Activated T-cell treated with anti-CD3 and anti-CD28 coated beads for 1 hour (primary cell): ENCODE measurements at regions not wholly inside any gene's neighbourhood (a gene's known extent, or its start where the extent isn't known, plus 50 kb on each side); places are given as distances from the start of the nearest gene placed in this dataset.
"Not testable (repeated sequence)": the region's sequence is repeated elsewhere in the genome, so short reads cannot be mapped to it uniquely, and the experiment has no call there.

Experiments
- DNase-seq: peaks from one replicate; pipeline ENCODE4 v3.0.0-alpha.2; 2020; ENCODE audit warnings: low read depth

GRCh38 chr4:24208691-24209090 lies 318.8 kb upstream of the PPARGC1A start:
- no peak for DNase-seq

DNA sequence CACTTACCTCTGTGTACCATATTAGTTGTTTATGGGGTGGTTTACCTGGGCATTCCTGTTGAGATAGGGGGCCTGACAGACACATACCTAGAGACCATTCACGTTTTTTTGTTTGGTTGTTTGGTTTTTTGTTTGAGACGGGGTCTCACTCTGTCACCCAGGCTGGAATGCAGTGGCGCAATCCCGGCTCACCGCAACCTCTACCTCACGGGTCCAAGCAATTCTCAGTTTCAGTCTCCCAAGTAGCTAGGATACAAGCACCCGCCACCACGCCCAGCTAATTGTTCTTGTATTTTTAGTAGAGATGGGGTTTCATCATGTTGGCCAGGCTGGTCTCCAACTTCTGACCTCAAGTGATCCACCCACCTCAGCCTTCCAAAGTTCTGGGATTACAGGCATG lies 314.9 kb upstream of the PPARGC1A start:
- DNase-seq = not testable (repeated sequence)

DNA sequence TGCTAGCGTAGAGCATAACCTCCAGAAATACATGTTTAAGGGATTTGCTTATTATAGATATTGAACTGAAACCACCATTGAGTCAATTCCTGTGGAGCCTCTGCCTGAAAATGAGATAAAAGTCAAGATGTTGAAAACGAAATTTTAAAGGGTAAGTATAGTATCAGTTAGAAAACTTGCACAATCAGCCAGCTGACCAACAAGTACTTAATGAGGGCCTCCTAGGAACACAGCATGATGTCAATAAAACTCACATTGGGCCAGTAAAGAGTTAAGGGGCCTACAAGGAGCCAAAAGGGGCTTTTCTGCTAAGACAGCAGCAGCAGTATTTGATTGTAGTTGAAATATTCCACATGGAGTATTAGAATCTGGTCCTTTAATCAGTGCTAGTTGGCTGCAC lies 314.1 kb upstream of the PPARGC1A start:
- DNase-seq = no peak

DNA sequence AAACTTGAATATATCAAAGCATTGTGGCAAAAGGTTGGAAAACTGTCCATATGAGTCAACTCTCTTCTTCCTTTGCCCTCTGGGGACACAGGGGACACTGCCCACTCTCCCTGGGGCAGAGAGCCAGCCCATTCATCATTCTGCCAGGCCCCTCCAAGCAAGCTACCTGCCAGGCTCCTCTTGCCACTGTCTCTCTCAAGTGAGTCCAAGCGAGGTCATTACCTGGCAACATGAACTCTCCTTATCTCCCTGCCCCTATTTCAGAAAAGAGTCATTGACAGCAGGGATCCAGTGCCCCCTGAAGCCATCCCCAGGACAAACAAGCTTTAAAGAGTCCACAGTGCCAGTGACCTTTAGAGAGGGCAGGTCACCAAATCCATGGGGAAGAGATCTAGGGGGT lies 312.7 kb upstream of the PPARGC1A start:
- DNase-seq = no peak

DNA sequence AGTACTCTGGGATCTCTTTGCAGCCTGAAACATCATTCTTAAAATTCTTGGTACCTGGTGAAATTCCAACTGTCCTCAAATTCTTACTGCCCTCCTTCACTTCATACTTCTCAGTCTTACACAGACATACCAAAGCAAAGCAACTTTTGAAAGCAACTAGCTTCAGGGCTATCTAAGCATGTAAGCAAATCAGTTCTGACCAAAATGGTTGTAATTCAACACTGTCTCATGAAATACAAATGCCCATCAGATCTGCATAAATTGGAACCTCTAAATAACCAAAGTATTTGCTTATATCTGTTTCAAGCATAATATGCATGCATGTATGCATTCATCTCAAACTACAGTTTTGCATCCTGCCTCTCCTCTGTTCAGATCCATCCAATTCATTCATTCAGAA lies 308.1 kb upstream of the PPARGC1A start:
- no peak for DNase-seq

DNA sequence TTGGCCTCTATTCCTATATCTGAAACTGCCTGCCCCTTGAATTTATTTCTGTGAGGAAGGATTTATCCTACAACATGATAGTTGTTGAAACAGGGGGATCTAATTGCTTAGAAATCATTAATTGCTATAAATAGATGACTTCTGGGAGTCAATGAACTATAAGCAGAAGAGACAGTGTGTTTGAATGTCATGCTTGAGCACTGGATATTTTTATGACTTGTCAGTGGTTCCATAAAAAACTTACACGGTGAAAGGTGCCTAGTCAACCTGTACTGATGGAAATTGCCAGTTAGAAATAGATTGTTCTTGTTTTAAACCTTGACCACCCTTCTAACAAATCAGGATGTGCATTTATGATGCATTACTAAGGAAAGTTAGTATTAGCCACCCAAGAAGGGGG lies 306.9 kb upstream of the PPARGC1A start:
- DNase-seq = no peak

GRCh38 chr4:24195991-24196736 lies 306.3 kb upstream of the PPARGC1A start:
- no peak for DNase-seq

DNA sequence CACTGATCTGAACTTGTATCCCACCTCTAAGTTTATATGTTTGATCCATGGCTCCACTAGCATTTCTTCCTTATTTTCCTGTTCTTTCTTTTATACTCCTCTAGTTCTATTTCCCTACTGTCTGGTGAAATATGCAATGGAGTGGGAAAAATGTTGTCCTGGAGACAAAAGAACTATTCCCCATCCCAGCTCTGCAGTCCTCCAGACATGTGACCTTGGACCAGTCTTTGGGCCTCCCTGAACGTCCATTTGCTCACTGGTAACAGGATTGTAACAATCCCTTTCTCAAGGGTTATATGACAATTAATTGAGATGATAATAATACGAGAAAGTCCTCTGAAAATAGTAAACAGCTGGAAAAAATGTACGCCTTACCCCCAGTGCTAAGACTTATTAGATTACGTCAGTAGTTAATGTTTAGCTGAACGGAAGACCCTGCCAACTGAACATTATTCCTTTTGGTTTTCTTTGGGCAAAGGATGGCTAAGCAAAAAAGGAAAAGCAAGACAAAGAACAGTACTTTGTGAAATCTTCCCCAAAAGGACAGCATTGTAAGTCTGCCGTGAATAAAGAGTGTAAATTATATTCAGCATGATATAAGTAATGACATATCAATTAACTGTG lies 302.3 kb upstream of the PPARGC1A start:
- DNase-seq = no peak

GRCh38 chr4:24190761-24191695 lies 301.2 kb upstream of the PPARGC1A start:
- DNase-seq = no peak

- no peak for DNase-seq
Measured at GRCh38 chr4:24188459-24188858, 298.6 kb upstream of the PPARGC1A start.

DNA sequence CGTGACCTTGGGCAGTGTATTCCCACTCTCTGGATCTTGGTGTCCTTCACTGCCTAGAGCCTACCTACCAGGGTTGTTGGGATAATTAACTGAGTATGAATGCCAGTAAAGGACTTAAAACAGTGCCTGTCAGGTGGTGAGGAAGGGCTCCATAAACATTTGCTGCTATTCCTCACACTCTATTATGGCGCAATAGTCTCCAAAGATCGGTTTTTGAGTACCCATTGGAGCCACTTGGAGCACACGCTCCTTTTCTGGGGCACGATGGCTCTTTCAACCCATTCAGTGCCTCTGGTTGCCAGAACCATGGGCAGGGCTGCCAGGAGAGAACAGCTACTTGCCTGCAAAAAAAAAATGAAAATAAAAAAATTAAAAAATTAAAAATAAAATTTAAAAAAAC lies 296.6 kb upstream of the PPARGC1A start:
- no peak for DNase-seq

- no peak for DNase-seq
Measured at GRCh38 chr4:24181005-24181404, 291.2 kb upstream of the PPARGC1A start.

GRCh38 chr4:24180586-24180985 lies 290.7 kb upstream of the PPARGC1A start:
- no peak for DNase-seq

GRCh38 chr4:24179201-24179840 lies 289.5 kb upstream of the PPARGC1A start:
- no peak for DNase-seq

GRCh38 chr4:24177443-24177842 lies 287.6 kb upstream of the PPARGC1A start:
- not testable (repeated sequence) for DNase-seq

GRCh38 chr4:24175707-24176106 lies 285.9 kb upstream of the PPARGC1A start:
- DNase-seq = no peak

- DNase-seq = no peak
Measured at GRCh38 chr4:24174602-24175001, 284.8 kb upstream of the PPARGC1A start.

- DNase-seq = no peak
Measured at GRCh38 chr4:24172406-24172805, 282.6 kb upstream of the PPARGC1A start.

GRCh38 chr4:24169956-24170355 lies 280.1 kb upstream of the PPARGC1A start:
- DNase-seq = no peak

GRCh38 chr4:24168658-24169057 lies 278.8 kb upstream of the PPARGC1A start:
- no peak for DNase-seq

- DNase-seq = no peak
Measured at GRCh38 chr4:24166501-24166900, 276.7 kb upstream of the PPARGC1A start.

DNA sequence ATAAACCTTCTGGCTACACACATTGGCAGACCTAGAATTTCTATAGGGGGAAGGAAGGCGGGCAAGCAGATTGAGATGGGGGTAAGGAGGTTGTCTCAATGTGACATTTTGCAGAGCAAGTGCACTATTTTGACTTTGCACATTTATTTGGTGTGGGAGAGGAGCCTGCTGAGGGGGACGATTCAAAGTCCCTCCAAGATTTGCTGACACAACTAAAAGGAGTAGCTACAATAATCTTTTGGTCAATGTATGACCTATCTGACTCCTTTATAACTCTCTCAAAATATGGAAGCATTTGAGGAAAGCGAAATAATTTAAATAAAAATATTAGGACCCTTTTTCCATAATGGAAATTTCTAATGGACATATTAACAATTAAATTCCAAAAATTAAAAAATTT lies 274.9 kb upstream of the PPARGC1A start:
- no peak for DNase-seq
